OCI-LY1 (cell line): ENCODE measurements at regions not wholly inside any gene's neighbourhood (a gene's known extent, or its start where the extent isn't known, plus 50 kb on each side); places are given as distances from the start of the nearest gene placed in this dataset.

ENCODE experiments used
- EZH2 ChIP-seq: fragments of 200-600 bp; sonication (generic), shearing (Covaris generic); IDR thresholded peaks from 2 replicates; pipeline ENCODE4 v1.8.0; 2017; ENCODE audit warnings: borderline replicate concordance, mixed run types, mild to moderate bottlenecking, antibody characterized with exemption, low read length, moderate library complexity, mixed read lengths
- TF ChIP-seq, protein P1 (sequence below): fragments of 200-600 bp; sonication (generic), shearing (Covaris generic); IDR thresholded peaks from 2 replicates; pipeline ENCODE4 v1.5.1; 2017; ENCODE audit warnings: mild to moderate bottlenecking, antibody characterized with exemption, low read length, moderate library complexity, mixed read lengths

GRCh38 chr5:10913181-10913810 is 152.3 kb upstream of the DAP start:
- TF ChIP-seq, protein P1, sequence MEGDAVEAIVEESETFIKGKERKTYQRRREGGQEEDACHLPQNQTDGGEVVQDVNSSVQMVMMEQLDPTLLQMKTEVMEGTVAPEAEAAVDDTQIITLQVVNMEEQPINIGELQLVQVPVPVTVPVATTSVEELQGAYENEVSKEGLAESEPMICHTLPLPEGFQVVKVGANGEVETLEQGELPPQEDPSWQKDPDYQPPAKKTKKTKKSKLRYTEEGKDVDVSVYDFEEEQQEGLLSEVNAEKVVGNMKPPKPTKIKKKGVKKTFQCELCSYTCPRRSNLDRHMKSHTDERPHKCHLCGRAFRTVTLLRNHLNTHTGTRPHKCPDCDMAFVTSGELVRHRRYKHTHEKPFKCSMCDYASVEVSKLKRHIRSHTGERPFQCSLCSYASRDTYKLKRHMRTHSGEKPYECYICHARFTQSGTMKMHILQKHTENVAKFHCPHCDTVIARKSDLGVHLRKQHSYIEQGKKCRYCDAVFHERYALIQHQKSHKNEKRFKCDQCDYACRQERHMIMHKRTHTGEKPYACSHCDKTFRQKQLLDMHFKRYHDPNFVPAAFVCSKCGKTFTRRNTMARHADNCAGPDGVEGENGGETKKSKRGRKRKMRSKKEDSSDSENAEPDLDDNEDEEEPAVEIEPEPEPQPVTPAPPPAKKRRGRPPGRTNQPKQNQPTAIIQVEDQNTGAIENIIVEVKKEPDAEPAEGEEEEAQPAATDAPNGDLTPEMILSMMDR: no peak
- TF ChIP-seq EZH2: no peak
